MCF 10A (cell line): ENCODE measurements at regions not wholly inside any gene's neighbourhood (a gene's known extent, or its start where the extent isn't known, plus 50 kb on each side); places are given as distances from the start of the nearest gene placed in this dataset.

Source experiments
- BruUV-seq: library from RNA; stranded (reverse); fragments of 400-500 nt; replicated peaks from 2 replicates; lab custom pipeline; 2021; lab: Mats Ljungman, UMichigan
- CTCF ChIA-PET: fragments of 300-600 bp; sonication (Branson Sonifier 250); formaldehyde crosslinking; extraction: SDS; loops from one replicate; lab custom pipeline; 2021; ENCODE audit warnings: antibody characterized with exemption, inconsistent platforms; lab: Yijun Ruan, JAX
- POLR2A ChIA-PET: fragments of 300-600, 350-650 bp; sonication (Branson Sonifier 250); formaldehyde crosslinking; extraction: SDS; loops from one replicate; lab custom pipeline; 2020; ENCODE audit warnings: antibody characterized with exemption, inconsistent platforms; lab: Yijun Ruan, JAX
- DNase-seq: peaks from one replicate; pipeline ENCODE4 v3.0.0-alpha.2; 2018; ENCODE audit not compliant: unreplicated experiment
- H3K27ac Mint-ChIP-seq: one replicate; pipeline ENCODE4 v1.8.0; 2022; ENCODE audit warnings: mild to moderate bottlenecking, low read depth, mixed read lengths; ENCODE audit not compliant: unreplicated experiment
- H3K27me3 Mint-ChIP-seq: one replicate; pipeline ENCODE4 v1.8.0; 2022; ENCODE audit warnings: mixed read lengths; ENCODE audit not compliant: insufficient read depth, unreplicated experiment
- H3K36me3 Mint-ChIP-seq: one replicate; pipeline ENCODE4 v1.8.0; 2022; ENCODE audit warnings: mild to moderate bottlenecking, moderate library complexity, mixed read lengths; ENCODE audit not compliant: insufficient read depth, unreplicated experiment
- H3K4me1 Mint-ChIP-seq: one replicate; pipeline ENCODE4 v1.8.0; 2022; ENCODE audit warnings: mixed read lengths; ENCODE audit not compliant: insufficient read depth, unreplicated experiment
- H3K4me3 Mint-ChIP-seq: one replicate; pipeline ENCODE4 v1.8.0; 2022; ENCODE audit warnings: mild to moderate bottlenecking, moderate library complexity, mixed read lengths; ENCODE audit not compliant: unreplicated experiment
- H3K9me3 Mint-ChIP-seq: one replicate; pipeline ENCODE4 v1.8.0; 2022; ENCODE audit warnings: mixed read lengths; ENCODE audit not compliant: unreplicated experiment
- intact Hi-C: fragments of 100-400 bp; cut with micrococcal nuclease; formaldehyde crosslinking; loops from 2 replicates; pipeline ENCODE4 v1.14.1; 2022
- TF ChIP-seq, protein P1 (sequence below): fragments of 200-600 bp; IDR thresholded peaks from one replicate; pipeline ENCODE4 v1.8.0; 2022; ENCODE audit warnings: antibody characterized with exemption, mild to moderate bottlenecking; ENCODE audit not compliant: unreplicated experiment

DNA sequence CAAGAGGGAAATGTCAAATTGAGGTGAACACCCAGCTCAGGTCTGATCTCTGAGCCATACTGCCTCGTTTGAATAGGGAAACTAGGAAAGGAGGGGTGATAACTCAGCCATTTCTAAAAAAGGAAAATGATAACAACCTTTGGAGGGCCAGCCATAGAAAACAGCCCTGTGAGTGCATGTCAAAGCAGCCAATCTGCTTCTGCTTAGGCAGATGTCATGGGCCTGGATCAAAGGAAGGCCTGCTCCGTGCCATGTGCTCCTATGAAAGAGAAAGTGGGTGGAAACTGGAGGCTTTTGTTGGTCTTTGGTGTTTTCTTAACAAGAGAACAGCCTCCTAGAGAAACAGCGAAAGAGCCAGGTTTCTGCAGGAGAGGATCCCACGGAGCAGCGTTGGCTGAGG is 428.0 kb downstream of the DHX35 start:
- Mint-ChIP-seq H3K27me3 (peaks cover 7% of the 10 kb centered on the region), H3K4me3 (no peak overlapping the region), H3K9me3 (no peaks in the 10 kb centered on the region), H3K4me1 (no peaks in the 10 kb centered on the region), H3K36me3 (no peaks in the 10 kb centered on the region), H3K27ac (no peak overlapping the region)
- no TSS peak for BruUV-seq
- TF ChIP-seq, protein P1, sequence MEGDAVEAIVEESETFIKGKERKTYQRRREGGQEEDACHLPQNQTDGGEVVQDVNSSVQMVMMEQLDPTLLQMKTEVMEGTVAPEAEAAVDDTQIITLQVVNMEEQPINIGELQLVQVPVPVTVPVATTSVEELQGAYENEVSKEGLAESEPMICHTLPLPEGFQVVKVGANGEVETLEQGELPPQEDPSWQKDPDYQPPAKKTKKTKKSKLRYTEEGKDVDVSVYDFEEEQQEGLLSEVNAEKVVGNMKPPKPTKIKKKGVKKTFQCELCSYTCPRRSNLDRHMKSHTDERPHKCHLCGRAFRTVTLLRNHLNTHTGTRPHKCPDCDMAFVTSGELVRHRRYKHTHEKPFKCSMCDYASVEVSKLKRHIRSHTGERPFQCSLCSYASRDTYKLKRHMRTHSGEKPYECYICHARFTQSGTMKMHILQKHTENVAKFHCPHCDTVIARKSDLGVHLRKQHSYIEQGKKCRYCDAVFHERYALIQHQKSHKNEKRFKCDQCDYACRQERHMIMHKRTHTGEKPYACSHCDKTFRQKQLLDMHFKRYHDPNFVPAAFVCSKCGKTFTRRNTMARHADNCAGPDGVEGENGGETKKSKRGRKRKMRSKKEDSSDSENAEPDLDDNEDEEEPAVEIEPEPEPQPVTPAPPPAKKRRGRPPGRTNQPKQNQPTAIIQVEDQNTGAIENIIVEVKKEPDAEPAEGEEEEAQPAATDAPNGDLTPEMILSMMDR: no peak
- CTCF ChIA-PET: no interaction called here
- intact Hi-C loops: no loop called here
- DNase-seq: no peak
- POLR2A ChIA-PET: no interaction called here

DNA sequence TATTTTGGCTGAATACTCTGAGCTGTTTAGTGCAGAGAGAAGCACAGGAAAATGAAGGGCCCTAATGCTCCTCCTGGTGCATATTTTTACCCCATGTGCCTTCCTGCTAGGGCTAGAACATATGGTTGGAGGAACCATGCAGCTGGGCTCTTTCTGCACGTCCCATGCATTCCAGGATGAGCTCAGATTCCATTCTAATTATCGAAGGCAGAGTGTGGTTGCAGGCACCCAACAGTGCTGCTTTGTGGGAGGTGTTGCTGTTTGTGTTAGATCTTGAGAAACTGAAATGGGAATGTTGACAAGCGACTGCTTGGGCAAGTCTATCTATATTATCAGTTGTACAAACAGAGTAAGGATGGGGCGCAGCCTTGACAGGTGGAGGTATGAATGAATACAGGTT is 419.5 kb downstream of the DHX35 start:
- peaks cover 3% of the 10 kb centered on the region for H3K27me3 Mint-ChIP-seq
- CTCF ChIA-PET: interaction anchor here (0.6 kb wide), 1 partner anchor 17 kb away, joined by 4 read pairs; no protein-coding TSS in a partner anchor
- H3K4me3 Mint-ChIP-seq: no peak overlapping the region
- H3K4me1 Mint-ChIP-seq: no peaks in the 10 kb centered on the region
- DNase-seq: no peak
- no TSS peak for BruUV-seq
- TF ChIP-seq, protein P1: no peak
- POLR2A ChIA-PET: no interaction called here
- H3K27ac Mint-ChIP-seq: no peak overlapping the region
- no peaks in the 10 kb centered on the region for H3K9me3 Mint-ChIP-seq
- no peaks in the 10 kb centered on the region for H3K36me3 Mint-ChIP-seq
- intact Hi-C loops: no loop called here

DNA sequence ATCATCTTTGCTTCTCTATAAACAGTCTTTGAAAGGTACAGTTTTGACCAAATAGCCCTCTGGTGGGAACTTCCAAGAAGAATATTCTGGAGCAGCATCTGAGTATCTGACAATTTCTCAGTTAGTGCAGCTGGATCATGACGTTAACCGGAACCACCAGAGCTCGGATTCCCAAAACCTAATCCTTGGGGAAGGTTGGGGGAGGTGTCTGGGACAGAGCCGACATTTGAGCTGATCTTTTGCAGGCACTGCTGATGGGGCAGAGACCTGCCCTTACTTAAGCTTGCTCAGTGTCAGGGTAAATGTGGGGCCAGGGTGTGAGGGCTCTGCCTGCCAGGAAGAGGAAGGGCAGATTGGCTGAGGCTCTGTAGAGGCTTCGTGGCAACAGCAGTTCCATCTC is 416.6 kb downstream of the DHX35 start:
- ChIA-PET CTCF (interaction anchor here (0.8 kb wide), 1 partner anchor 276 kb away, joined by 3 read pairs; no protein-coding TSS in a partner anchor), POLR2A (no interaction called here)
- BruUV-seq: no TSS peak
- H3K27me3 Mint-ChIP-seq: peaks cover 24% of the 10 kb centered on the region
- no peak overlapping the region for H3K27ac Mint-ChIP-seq
- H3K36me3 Mint-ChIP-seq: no peaks in the 10 kb centered on the region
- no peak for DNase-seq
- no peaks in the 10 kb centered on the region for H3K9me3 Mint-ChIP-seq
- TF ChIP-seq, protein P1: no peak
- no peaks in the 10 kb centered on the region for H3K4me1 Mint-ChIP-seq
- H3K4me3 Mint-ChIP-seq: no peak overlapping the region
- intact Hi-C loops: no loop called here

DNA sequence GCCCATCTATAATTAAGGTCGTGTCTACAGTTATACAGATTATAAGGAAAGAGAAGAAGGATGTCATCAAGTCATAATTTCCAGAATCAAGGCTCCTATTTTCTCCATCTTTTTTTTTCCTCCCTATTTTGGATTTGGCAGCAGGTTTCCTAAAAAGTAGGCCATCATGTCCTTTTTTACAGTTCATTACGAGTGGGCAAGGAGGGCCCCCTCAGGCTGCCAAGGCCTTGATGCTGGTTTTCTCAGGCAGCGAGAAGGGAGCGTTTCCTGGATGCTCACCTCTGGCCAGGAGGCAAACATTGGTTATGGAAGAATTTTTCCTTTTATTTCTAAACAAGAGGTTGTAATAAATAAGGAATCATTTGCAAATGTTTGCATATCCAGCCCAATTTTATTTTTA is 414.6 kb downstream of the DHX35 start:
- Mint-ChIP-seq H3K4me3 (no peak overlapping the region), H3K4me1 (no peaks in the 10 kb centered on the region), H3K9me3 (no peaks in the 10 kb centered on the region), H3K27me3 (peaks cover 24% of the 10 kb centered on the region), H3K27ac (no peak overlapping the region), H3K36me3 (no peaks in the 10 kb centered on the region)
- CTCF ChIA-PET: interaction anchor here (0.5 to 0.7 kb wide), 2 partner anchors 498 to 772 kb away, joined by 3 read pairs; no protein-coding TSS in a partner anchor
- DNase-seq: no peak
- POLR2A ChIA-PET: no interaction called here
- no TSS peak for BruUV-seq
- intact Hi-C loops: no loop called here
- TF ChIP-seq, protein P1: no peak
